22Rv1 (cell line): ENCODE measurements at regions not wholly inside any gene's neighbourhood (a gene's known extent, or its start where the extent isn't known, plus 50 kb on each side); places are given as distances from the start of the nearest gene placed in this dataset.

ENCODE experiments used
- CTCF ChIP-seq: fragments of 450-650 bp; IDR thresholded peaks from 2 replicates; pipeline ENCODE4 v1.5.1; 2017; ENCODE audit warnings: mild to moderate bottlenecking
- ZFX ChIP-seq: fragments of 450-650 bp; IDR thresholded peaks from 2 replicates; pipeline ENCODE4 v1.6.1; 2017; ENCODE audit warnings: antibody characterized with exemption, borderline replicate concordance

DNA sequence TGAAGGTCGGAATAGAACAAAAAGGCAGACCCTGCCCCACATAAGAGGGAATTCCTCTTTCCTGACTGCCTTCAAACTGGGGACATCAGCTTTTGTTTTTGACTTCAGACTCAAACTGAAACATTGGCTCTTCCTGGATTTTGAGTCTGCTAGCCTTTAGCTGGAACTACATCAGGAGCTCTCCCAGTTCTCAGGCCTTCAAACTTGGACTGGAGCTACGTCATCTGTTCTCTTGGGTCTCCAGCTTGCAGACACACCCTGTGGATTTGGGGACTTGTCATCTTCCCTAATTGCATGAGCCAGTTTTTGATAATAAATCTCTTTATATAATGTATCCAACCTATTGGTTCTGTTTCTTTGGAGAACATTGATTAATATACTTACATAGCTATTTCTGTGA, 798.1 kb downstream of the TBL1XR1 start:
- no peak for TF ChIP-seq CTCF
- no peak for TF ChIP-seq ZFX
